Peyer's patch (tissue), 4 donors: ENCODE measurements at regions not wholly inside any gene's neighbourhood (a gene's known extent, or its start where the extent isn't known, plus 50 kb on each side); places are given as distances from the start of the nearest gene placed in this dataset.

ENCODE experiments used
- CTCF ChIP-seq, 6 experiments: fragments of 450-650 bp in 4 of 6; fragments of 200-600 bp in 2 of 6; sonication (generic) in 1 of 6; IDR thresholded peaks; one replicate each; pipeline ENCODE4 v1.5.1; 2017 to 2019; ENCODE audit warnings: antibody characterized with exemption in 6 of 6, mild to moderate bottlenecking in 3 of 6, moderate library complexity in 1 of 6
- POLR2A ChIP-seq, 2 donors: fragments of 450-650 bp; IDR thresholded peaks; one replicate each; pipeline ENCODE4 v1.5.1; 2017; ENCODE audit warnings: antibody characterized with exemption in 2 of 2, mild to moderate bottlenecking in 2 of 2, moderate library complexity in 2 of 2

GRCh38 chr2:41038408-41038807 is 586.5 kb upstream of the SLC8A1 start:
- TF ChIP-seq CTCF (IDR thresholded peaks at IDR 0.05) = no peak
- TF ChIP-seq POLR2A (IDR thresholded peaks at IDR 0.05) = no peak
